ENCODE measurements at regions not wholly inside any gene's neighbourhood (a gene's known extent, or its start where the extent isn't known, plus 50 kb on each side); places are given as distances from the start of the nearest gene placed in this dataset.

GRCh38 chr4:165724786-165725185 is 148.3 kb upstream of the TLL1 start:
- H3K36me3 ChIP-seq (ENCODE audit: insufficient read depth, low read length) = no peaks in the 10 kb centered on the region
- TF ChIP-seq CTCF (conservative IDR thresholded peaks at IDR 0.05; ENCODE audit: low read length) = no peak
- TF ChIP-seq EZH2phosphoT487 (IDR thresholded peaks at IDR 0.05; ENCODE audit: borderline replicate concordance) = no peak
- H3K9me3 ChIP-seq (ENCODE audit: insufficient read depth, low read depth, low read length) = no peaks in the 10 kb centered on the region
- H4K20me1 ChIP-seq (ENCODE audit: insufficient read depth, low read length, poor library complexity, severe bottlenecking) = no peaks in the 10 kb centered on the region
- no peaks in the 10 kb centered on the region for H3K79me2 ChIP-seq (ENCODE audit: insufficient read depth, low read length)
- H3K4me3 ChIP-seq (ENCODE audit: low read length, poor library complexity, severe bottlenecking) = no peak overlapping the region
- H3K4me1 ChIP-seq (ENCODE audit: insufficient read depth, low read length, poor library complexity, severe bottlenecking) = no peaks in the 10 kb centered on the region
- H3K9me2 ChIP-seq (replicated peaks; ENCODE audit: low read depth, low read length) = no peaks in the 10 kb centered on the region
- H3K4me2 ChIP-seq (ENCODE audit: low read depth, low read length, poor library complexity, severe bottlenecking) = no peak overlapping the region
- H3K9ac ChIP-seq (ENCODE audit: low read depth, low read length, poor library complexity, severe bottlenecking) = no peak overlapping the region
- H2AFZ ChIP-seq (ENCODE audit: low read length) = no peak overlapping the region
- H3K27me3 ChIP-seq (ENCODE audit: insufficient read depth, low read length, poor library complexity, severe bottlenecking) = no peaks in the 10 kb centered on the region
- H3F3A ChIP-seq (ENCODE audit: low read depth) = no peaks in the 10 kb centered on the region

- Histone ChIP-seq H2AFZ (ENCODE audit: low read length) (no peak overlapping the region), H3F3A (ENCODE audit: low read depth) (no peaks in the 10 kb centered on the region)
- TF ChIP-seq CTCF (conservative IDR thresholded peaks at IDR 0.05; ENCODE audit: low read length) (no peak), EZH2phosphoT487 (IDR thresholded peaks at IDR 0.05; ENCODE audit: borderline replicate concordance) (no peak)
Observed at GRCh38 chr4:165725352-165725751, 147.7 kb upstream of the TLL1 start.

GRCh38 chr4:165726831-165727230 is 146.2 kb upstream of the TLL1 start:
- Histone ChIP-seq H4K20me1 (ENCODE audit: insufficient read depth, low read length, poor library complexity, severe bottlenecking) (no peaks in the 10 kb centered on the region), H3K9me3 (ENCODE audit: insufficient read depth, low read depth, low read length) (no peaks in the 10 kb centered on the region), H3K4me3 (ENCODE audit: low read length, poor library complexity, severe bottlenecking) (no peak overlapping the region), H3K27me3 (ENCODE audit: insufficient read depth, low read length, poor library complexity, severe bottlenecking) (no peaks in the 10 kb centered on the region), H3K9ac (ENCODE audit: low read depth, low read length, poor library complexity, severe bottlenecking) (no peak overlapping the region), H3K9me2 (replicated peaks; ENCODE audit: low read depth, low read length) (no peaks in the 10 kb centered on the region), H3K4me2 (ENCODE audit: low read depth, low read length, poor library complexity, severe bottlenecking) (no peak overlapping the region), H3K36me3 (ENCODE audit: insufficient read depth, low read length) (no peaks in the 10 kb centered on the region), H3F3A (ENCODE audit: low read depth) (no peaks in the 10 kb centered on the region), H3K4me1 (ENCODE audit: insufficient read depth, low read length, poor library complexity, severe bottlenecking) (no peaks in the 10 kb centered on the region), H2AFZ (ENCODE audit: low read length) (no peak overlapping the region), H3K79me2 (ENCODE audit: insufficient read depth, low read length) (no peaks in the 10 kb centered on the region)
- TF ChIP-seq CTCF (conservative IDR thresholded peaks at IDR 0.05; ENCODE audit: low read length) = no peak
- no peak for TF ChIP-seq EZH2phosphoT487 (IDR thresholded peaks at IDR 0.05; ENCODE audit: borderline replicate concordance)

More at GRCh38 chr4:165725352-165725751, 147.7 kb upstream of the TLL1 start:
- Histone ChIP-seq H3K4me3 (ENCODE audit: low read length, poor library complexity, severe bottlenecking) (no peak overlapping the region), H3K79me2 (ENCODE audit: insufficient read depth, low read length) (no peaks in the 10 kb centered on the region), H3K4me2 (ENCODE audit: low read depth, low read length, poor library complexity, severe bottlenecking) (no peak overlapping the region), H3K9me3 (ENCODE audit: insufficient read depth, low read depth, low read length) (no peaks in the 10 kb centered on the region), H3K36me3 (ENCODE audit: insufficient read depth, low read length) (no peaks in the 10 kb centered on the region), H3K9me2 (replicated peaks; ENCODE audit: low read depth, low read length) (no peaks in the 10 kb centered on the region), H3K4me1 (ENCODE audit: insufficient read depth, low read length, poor library complexity, severe bottlenecking) (no peaks in the 10 kb centered on the region), H3K9ac (ENCODE audit: low read depth, low read length, poor library complexity, severe bottlenecking) (no peak overlapping the region), H4K20me1 (ENCODE audit: insufficient read depth, low read length, poor library complexity, severe bottlenecking) (no peaks in the 10 kb centered on the region), H3K27me3 (ENCODE audit: insufficient read depth, low read length, poor library complexity, severe bottlenecking) (no peaks in the 10 kb centered on the region)
